GM20000 (cell line): ENCODE measurements at regions not wholly inside any gene's neighbourhood (a gene's known extent, or its start where the extent isn't known, plus 50 kb on each side); places are given as distances from the start of the nearest gene placed in this dataset.
A peak's percentile ranks its signal among the peaks of the same experiment; 100 is the strongest.

Source experiments
- DNase-seq: peaks from one replicate; pipeline ENCODE4 v3.0.0; 2012; ENCODE audit warnings: low spot score
- CTCF ChIP-seq: IDR thresholded peaks from 2 replicates; pipeline ENCODE4 v1.5.1; 2012; ENCODE audit warnings: mild to moderate bottlenecking, control low read depth; ENCODE audit errors: extremely low read depth, missing control alignments

GRCh38 chr14:65239143-65239937, 137.0 kb upstream of the MAX start:
- no peak for DNase-seq
- TF ChIP-seq CTCF: no peak

GRCh38 chr14:65239938-65240296, 137.6 kb upstream of the MAX start:
- DNase-seq: no peak

GRCh38 chr14:65241125-65241752, 138.9 kb upstream of the MAX start:
- no peak for DNase-seq
- no peak for TF ChIP-seq CTCF

More at GRCh38 chr14:65239938-65240296, 137.6 kb upstream of the MAX start:
- TF ChIP-seq CTCF: no peak

- TF ChIP-seq CTCF: no peak
- no peak for DNase-seq
These were observed 140.4 kb upstream of the MAX start for GRCh38 chr14:65242732-65243134.

GRCh38 chr14:65243766-65244442, 141.6 kb upstream of the MAX start:
- no peak for TF ChIP-seq CTCF
- peak; percentile 34 for DNase-seq

- TF ChIP-seq CTCF: no peak
- no peak for DNase-seq
These were observed 147.3 kb upstream of the MAX start for GRCh38 chr14:65249471-65250161.

- TF ChIP-seq CTCF: no peak
- DNase-seq: no peak
These were observed 147.8 kb upstream of the MAX start for GRCh38 chr14:65250162-65250495.
